ENCODE measurements at regions not wholly inside any gene's neighbourhood (a gene's known extent, or its start where the extent isn't known, plus 50 kb on each side); places are given as distances from the start of the nearest gene placed in this dataset.
"Not testable (repeated sequence)": the region's sequence is repeated elsewhere in the genome, so short reads cannot be mapped to it uniquely, and the experiment has no call there.

DNA sequence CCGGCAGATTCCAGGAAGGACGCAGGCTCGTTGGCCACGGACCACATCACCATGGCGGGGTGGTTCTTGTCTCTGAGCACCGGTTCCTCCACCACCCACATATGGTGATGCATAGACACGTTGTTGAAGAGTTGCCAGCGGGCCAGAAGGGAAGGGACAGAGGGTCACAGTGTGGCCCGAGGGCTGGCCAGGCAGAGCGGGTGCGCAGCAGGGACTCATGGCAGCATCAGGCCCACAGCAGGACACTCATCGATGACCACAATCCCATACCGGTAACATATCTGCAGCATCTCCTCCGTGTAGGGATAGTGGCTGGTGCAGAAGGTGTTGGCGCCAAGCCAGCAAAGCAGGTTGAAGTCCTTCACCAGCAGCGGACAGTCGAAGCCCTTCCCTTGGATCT is 469.2 kb upstream of the FAM174A start:
- DNase-seq (ENCODE audit: extremely low read depth, low read depth, low spot score) = not testable (repeated sequence)

DNA sequence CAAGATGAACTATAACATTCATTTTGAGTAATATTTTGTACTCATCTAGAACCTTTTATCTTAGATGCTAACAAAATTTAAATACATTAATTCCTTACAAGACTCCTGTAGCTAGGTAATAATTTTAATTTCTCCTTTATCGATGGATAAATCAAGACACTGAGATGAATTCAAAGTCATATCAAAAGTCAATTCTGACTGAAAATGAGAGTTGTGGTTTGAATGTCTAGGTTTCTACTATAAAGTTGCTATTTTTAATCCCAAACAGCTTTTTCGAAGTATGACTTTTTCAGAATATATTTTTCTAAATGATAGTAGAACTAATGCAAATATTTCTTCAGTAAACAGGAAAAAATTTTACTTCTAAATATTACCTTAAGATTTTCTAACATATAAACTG is 491.7 kb upstream of the FAM174A start:
- no peak for DNase-seq (ENCODE audit: extremely low read depth, low read depth, low spot score)

DNA sequence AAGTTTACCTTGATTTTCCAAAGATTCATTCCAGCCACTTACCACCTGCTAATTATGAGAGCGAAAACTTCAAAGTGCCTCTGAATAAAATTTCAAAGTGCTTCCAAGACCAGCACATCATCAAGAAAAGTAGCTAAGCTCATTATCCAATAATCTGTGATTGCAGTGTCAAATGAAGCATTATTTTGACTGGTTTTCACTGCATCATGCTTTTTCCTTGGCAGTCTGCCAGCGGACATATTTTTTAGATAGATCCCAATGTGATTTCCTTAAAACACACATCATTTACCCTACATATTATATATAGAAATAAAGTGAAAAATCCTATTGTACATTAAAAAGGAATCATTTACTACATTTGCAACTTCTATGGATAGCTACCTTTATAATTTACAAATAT is 508.6 kb upstream of the FAM174A start:
- DNase-seq (ENCODE audit: extremely low read depth, low read depth, low spot score) = no peak

DNA sequence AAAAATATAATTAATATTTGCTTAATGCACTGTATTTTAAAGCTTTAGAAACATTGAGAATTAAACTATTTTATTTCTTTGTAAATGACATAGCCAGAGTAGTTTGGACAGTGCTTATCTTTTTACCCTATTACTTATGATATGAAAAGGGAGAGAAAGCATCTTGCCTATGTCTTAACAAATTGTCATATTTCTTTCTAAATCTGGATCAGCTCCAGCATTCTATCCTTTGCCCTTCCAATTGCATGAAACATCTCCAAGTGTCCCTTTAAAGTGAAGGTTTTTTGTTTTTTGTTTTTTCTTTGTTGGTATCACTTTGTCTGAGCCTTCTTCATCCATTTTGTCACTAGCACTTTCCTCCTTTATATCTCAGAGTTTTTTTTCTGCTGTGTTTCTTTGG is 511.6 kb upstream of the FAM174A start:
- DNase-seq (ENCODE audit: extremely low read depth, low read depth, low spot score) = no peak

DNA sequence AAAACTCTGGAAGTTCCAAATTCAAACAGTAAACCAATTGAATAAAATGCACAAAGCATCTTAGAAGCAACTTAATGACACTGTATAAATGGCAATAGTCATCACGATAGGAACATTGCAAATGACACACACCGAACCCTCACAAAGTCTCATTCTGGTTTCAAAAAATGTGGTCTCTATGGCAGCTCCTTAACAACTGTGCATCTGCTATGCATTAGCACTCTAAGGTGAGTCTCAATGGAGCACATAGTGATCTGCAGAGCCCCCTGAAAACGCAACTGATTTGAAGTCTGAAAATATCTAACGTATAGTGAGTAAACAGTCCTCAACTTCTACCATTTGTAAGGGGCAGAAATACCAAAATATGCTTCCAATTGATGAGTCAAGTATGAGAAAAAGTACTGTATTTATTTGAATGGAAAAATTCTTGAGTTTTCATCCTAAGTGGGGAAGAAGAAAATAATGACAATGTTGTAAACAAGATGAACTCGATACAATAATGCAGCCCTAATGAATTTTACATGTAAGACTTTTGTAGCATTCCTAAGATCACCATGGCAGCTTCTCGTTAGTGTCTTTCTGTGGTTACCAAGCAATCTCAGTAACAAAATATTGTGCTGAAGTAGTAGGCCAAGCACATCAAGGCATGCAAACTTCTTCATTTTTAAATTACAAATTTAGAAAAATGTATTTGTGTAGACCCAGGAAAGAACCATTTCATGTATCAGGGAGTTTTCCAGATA is 517.5 kb upstream of the FAM174A start:
- no peak for DNase-seq (ENCODE audit: extremely low read depth, low read depth, low spot score)

DNA sequence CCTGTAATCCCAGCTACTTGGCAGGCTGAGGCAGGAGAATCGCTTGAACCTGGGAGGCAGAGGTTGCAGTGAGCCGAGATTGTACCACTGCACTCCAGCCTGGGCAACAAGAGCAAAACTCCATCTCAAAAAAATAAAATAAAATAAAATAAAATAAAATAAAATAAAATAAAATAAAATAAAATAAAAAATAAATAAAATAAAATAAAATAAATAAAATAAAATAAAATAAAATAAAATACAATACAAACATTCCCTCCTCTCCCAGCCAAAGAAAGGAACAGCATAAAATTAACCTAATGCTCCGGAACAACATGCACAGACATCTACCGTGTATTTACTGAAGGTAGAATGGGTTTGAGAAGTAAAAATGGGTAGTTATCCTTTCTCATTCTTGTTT is 521.9 kb upstream of the FAM174A start:
- not testable (repeated sequence) for DNase-seq (ENCODE audit: extremely low read depth, low read depth, low spot score)

DNA sequence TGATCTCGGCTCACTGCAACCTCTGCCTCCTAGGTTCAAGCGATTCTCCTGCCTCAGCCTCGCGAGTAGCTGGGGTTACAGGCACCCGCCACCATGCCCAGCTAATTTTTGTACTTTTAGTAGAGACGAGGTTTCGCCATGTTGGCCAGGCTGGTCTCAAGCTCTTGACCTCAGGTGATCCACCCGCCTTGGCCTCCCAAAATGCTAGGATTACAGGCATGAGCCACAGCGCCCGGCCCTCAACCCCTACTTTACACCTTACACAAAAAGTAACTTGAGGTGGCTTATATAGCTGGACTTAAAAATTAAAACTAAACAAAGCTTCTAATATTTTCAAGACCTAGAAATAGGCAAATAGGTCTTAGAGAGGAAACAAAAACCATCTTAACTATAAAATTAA is 524.0 kb upstream of the FAM174A start:
- not testable (repeated sequence) for DNase-seq (ENCODE audit: extremely low read depth, low read depth, low spot score)

DNA sequence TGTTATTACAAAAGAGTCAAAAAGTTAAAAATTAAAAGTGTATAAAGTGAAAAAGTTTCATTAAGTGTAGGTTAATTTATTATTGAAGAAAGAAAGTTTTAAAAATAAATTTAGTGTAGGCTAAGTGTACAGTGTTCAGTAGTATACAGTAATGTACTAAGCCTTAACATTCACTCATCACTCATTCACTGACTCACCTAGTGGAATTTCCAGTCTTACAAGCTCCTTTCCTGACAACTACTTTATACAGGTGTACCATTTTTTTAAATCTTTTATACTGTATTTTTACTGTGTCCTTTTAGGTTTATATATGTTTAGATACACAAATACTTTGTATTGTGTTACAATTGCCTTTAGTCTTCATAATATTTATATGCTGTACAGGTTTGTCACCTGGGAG is 530.2 kb upstream of the FAM174A start:
- no peak for DNase-seq (ENCODE audit: extremely low read depth, low read depth, low spot score)

DNA sequence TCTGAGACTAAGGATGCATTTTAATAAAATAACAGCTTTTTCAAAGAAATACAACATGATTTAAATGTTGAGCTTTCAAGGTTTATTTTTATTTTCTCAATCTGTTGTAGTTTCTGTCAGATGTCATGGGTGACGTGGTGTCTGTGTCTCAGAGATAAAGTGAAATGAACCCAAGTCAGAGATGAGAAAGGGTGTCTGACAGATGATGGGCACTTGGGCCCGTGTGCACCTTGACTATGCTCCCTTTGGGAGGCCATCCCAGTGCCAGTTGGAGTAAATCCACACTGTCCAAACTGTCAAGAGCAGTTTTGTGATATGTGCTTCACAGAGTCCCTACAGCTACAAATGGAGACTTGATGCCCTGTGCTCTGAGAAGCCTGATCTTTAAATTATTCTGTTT is 536.9 kb upstream of the FAM174A start:
- no peak for DNase-seq (ENCODE audit: extremely low read depth, low read depth, low spot score)

DNA sequence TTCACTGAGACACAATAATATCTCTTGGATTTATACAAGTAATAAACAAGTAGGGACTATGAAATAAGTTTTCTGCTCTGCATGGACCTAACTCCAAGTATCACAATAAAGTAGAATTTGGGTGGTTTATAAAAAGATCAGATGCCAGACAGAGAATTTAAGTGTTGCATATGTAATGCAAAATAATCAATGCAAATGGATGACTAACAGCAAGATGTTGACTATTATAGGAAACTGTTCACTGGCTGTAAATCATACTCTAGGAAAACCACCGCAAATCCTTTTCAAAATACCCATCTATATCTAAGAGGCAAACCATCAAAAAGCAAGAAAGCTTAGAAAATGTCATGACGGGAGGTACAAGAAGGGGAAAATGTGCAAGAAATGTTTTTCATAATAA is 539.8 kb upstream of the FAM174A start:
- DNase-seq (ENCODE audit: extremely low read depth, low read depth, low spot score) = no peak

DNA sequence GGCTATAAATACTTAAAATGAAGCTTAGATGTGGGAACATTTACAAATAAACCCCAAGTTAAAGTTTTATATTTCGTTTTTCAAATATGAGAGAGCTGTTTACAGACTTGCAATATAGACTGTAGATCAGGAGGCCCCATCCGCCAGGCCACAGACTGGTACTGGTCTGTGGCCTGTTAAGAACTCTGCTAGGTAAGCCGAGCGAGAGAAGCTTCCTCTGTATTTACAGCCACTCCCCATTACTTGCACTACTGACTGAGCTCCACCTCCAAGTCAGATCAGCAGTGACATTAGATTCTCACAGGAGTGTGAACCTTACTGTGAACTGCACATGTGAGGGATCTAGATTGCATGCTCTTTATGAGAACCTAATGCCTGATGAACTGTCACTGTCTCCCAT is 561.4 kb upstream of the FAM174A start:
- DNase-seq (ENCODE audit: extremely low read depth, low read depth, low spot score) = no peak

DNA sequence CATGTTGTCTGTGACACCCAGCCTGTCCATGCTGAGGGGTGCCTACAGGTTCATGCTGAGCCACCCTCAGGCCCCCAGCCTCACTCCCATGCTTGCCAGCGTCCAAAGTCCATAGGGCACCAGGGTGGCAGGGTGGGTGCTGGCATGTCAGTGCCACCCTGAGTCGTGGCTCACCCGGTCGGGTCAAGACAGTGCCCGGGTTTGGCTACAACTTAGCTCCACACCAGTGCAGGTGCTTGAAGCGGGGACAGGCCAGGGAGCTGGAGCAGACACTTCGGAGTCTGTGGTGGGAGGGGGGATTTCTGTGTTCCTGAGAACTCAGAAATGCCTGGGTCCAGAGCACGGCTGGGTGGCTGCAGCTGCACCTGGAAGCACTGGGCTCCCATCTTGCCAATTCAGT is 579.2 kb upstream of the FAM174A start:
- DNase-seq (ENCODE audit: extremely low read depth, low read depth, low spot score) = no peak

DNA sequence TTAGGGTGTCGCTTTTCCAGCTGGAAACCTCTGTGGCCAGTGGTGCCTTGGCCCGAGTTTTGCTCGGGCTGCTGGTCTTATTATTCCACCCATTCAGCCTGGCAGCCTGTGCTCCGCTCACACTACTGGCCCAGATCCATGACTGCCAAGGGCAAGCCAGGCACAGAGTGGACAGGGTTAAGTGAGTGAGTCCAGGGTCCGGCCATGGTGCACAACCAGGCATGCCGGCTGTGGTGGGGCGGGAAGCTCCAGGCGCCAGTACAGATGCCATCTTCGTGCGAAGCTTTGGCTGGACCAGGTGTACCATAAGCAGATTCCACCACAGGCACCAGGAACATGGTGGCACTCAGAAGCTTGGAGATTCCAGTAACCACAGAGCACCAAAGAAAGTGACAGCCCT is 580.2 kb upstream of the FAM174A start:
- DNase-seq (ENCODE audit: extremely low read depth, low read depth, low spot score) = no peak

DNA sequence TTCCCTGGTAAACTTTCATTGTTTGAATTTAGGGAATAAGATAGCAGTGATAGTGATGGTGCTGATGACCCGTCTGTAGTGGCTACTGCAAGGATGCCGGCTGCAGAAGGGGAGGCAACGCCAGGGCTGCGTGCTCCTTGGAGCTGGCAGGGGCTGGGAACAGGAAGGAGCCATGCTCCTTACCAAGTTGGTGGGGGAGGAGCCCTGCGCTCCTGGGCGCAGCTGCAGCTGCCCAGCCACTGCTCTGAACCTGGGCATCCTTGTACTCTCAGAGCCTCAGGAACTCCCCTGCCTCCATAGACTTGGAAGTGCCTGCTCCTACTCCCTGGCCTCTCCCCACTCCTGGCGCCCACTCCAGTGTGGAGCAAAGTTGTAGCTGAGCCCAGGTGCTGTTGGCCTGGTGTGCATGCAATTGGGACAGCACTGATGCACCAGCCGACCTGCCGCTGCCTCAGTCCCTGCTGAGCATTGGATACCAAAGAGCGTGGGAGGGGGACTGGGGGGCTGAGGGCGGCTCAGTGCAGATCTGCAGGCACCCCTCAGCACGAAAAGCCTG is 585.1 kb upstream of the FAM174A start:
- no peak for DNase-seq (ENCODE audit: extremely low read depth, low read depth, low spot score)

DNA sequence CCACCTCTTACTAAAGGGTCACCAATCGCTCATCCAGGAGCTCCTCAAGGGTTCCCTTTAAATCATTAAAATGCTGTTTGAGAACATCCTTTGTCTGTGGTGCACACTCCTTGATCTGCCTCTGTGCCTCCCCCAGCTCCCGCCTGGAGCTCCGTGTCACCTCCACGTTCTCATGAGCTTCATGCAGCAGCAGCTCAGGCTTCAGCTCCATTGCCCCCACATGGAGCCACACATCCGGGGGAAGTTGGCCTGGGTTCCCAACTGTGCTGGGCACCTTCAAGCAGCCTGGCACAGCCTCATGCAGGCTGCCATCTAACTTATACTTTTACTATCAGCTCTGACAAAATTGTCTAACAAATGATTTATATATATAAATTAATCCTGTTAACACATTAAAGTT is 585.8 kb upstream of the FAM174A start:
- DNase-seq (ENCODE audit: extremely low read depth, low read depth, low spot score) = no peak

DNA sequence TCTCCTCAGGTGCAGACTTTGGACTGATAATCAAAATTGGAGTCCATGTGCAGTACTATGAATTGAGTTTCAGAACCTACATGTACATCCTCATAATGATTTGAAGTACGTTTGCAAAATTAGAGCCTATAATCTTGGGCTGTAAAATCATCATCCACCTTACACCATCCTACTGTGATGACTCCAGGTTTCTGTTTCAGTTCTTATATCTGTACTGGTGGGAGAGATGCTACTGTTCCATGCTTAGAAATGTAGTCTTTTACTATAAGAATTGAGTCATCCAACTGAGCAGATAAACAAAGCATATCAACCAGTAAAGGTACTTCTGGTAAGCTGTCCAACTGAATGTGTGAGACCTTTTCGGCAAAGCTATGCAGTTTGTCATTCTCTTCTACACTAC is 586.3 kb upstream of the FAM174A start:
- no peak for DNase-seq (ENCODE audit: extremely low read depth, low read depth, low spot score)

DNA sequence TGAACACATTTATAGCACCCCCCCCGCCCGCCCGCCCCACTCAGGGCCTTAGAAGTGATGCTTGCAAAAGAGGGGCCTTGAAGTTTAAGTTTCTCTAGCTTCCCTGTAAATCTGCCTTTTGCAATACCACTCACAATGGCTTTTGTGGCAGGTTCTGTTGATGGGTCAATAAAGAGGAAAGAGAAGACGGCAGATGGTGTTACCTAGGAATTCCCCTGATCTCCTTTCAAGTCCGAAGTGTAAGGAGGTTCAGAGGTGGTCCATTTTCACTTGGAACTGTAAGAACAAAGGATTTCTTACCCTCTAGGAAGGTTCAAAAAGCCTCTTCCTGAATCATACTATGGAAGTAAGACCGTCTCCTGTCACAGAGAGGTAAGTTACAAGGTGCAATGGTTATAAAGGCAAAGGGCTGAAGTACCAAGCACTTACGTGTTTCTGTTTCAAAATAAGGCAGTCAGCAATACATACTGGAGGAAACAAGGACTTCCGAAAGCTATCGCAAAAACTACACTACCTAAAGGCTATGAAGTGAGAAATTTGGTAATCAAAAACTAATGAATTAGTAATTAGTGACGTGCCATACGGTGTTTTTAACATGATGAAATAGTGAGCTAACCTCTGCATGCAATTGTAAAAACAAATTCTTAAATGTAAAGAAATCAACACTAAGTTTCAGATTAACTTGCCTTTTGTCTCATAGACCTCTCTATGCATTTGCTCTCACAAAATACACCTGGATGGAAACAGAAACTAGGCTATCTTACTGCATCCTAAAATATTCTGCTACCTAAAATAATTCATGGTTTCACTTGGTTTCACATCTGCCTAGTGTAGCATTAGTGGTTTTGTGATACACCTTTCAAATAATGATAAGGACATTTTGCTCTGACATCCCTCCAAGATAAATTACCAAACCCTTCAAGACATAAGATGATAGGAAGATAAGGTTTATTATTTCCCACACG is 589.4 kb upstream of the FAM174A start:
- DNase-seq (ENCODE audit: extremely low read depth, low read depth, low spot score) = no peak

DNA sequence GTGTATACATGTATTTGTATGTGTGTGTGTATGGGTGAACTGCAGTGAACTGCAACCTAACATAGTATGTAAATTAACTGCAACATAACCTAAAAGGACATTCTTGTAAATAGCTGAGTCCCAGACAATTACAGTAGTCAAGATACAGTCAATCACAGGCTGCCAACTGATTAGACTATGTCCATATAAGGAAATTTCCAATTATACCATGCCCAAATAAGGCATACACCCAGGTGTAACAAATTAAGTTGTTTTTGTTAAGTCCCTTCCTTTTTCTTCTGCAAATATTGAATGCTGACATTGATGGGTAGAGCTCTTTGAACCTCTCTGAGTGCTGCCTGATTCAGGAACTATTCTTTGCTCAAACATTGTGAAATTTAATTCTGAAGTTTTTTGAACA is 594.6 kb upstream of the FAM174A start:
- no peak for DNase-seq (ENCODE audit: extremely low read depth, low read depth, low spot score)

DNA sequence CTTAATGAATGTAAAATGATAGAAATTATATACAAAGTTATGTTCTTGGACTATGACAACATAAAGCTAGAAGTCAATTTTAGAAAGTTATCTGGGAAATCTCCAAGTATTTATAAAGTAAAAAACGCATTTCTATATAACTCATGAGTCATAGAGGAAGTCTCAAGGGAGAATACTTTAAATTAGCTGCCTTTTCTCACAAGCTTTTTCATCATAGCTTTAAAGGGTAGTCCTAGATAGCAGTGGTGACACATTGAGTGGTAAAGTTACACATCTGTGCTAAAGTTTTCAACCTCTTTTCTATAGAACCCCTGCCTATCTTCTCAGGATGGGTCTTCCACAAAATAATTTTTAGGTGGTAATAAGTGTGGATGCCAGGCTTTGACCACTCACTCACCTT is 598.3 kb upstream of the FAM174A start:
- no peak for DNase-seq (ENCODE audit: extremely low read depth, low read depth, low spot score)

DNA sequence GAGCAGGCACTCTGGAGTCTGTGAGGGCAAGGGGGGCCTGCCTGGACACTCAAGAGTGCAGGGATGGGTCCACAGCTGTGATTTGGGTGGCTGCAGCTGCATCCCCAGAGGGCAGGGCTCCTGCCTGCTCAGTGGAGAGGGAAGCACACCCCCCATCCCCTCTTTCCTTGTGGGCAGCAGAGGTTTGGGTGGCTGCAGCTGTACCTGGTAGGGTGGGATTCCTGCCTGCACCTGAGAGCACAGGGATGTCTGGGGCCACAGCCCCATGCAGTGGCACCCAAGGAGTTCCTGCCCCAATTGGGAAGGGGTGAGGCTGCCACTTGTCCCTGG is 605.4 kb upstream of the FAM174A start:
- DNase-seq (ENCODE audit: extremely low read depth, low read depth, low spot score) = no peak

DNA sequence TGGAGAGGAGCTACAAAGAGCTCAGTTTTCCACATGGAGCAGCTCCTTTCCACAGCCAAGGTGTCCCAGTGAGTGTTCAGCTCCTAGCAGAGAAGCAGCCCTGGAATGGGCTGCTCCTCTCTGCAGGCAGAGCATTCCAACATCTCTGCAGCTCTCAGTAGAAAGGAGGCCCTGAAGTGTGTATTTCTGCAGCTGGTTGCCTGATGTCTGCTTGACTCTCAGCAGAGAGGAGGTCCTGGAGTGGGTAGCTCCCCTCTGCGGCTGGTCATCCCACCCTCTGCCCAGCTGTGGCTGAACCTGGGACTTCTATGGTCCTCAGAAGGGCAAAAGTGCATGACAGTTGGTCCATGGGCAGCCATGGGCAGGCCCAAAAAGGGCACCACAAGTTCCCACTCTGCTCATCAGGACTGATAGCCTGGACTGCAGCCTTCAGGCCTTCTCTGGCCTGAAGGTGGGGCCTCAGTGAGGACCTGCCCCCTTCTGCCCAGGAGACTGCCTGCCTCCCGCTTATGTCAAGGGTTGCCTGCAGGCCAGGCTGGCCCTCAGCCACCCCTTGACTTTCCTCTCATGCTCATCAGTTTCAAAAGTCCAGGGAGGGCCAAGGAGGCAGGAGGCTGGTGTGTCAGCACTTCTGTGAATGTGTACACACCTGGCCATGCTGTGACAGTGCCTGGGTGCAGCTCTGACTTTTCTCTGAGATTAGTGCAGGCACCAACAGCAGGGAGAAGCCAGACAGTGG is 605.9 kb upstream of the FAM174A start:
- no peak for DNase-seq (ENCODE audit: extremely low read depth, low read depth, low spot score)
